Suprapubic skin (tissue), 4 donors: ENCODE measurements at regions not wholly inside any gene's neighbourhood (a gene's known extent, or its start where the extent isn't known, plus 50 kb on each side); places are given as distances from the start of the nearest gene placed in this dataset.

ENCODE experiments used
- DNase-seq, 2 donors: peaks; one replicate each; pipeline ENCODE4 v3.0.0-alpha.2; 2019; ENCODE audit warnings: low spot score in 2 of 2
- H3K27ac ChIP-seq: fragments of 200-600 bp; sonication (generic); one replicate; pipeline ENCODE4 v1.5.1; 2019
- H3K27me3 ChIP-seq: fragments of 200-600 bp; sonication (generic); one replicate; pipeline ENCODE4 v1.5.1; 2019
- H3K36me3 ChIP-seq: fragments of 200-600 bp; sonication (generic); one replicate; pipeline ENCODE4 v1.5.1; 2019
- H3K4me1 ChIP-seq: fragments of 200-600 bp; sonication (generic); one replicate; pipeline ENCODE4 v1.5.1; 2019
- H3K4me3 ChIP-seq: fragments of 200-600 bp; sonication (generic); one replicate; pipeline ENCODE4 v1.5.1; 2019; ENCODE audit warnings: mild to moderate bottlenecking
- H3K9me3 ChIP-seq: fragments of 200-600 bp; sonication (generic); one replicate; pipeline ENCODE4 v1.5.1; 2019
- CTCF ChIP-seq, 2 donors: fragments of 200-600 bp in 1 of 2; fragments of 450-650 bp in 1 of 2; sonication (generic) in 1 of 2; IDR thresholded peaks; one replicate each; pipeline ENCODE4 v1.5.1; 2016 to 2019; ENCODE audit warnings: antibody characterized with exemption in 2 of 2, mild to moderate bottlenecking in 1 of 2, moderate library complexity in 1 of 2
- EP300 ChIP-seq: sonication (generic); formaldehyde crosslinking; IDR thresholded peaks from one replicate; pipeline ENCODE4 v1.6.1; 2017; ENCODE audit warnings: antibody characterized with exemption
- POLR2A ChIP-seq, 2 donors: fragments of 450-650 bp; IDR thresholded peaks; one replicate each; pipeline ENCODE4 v1.6.1; 2017; ENCODE audit warnings: antibody characterized with exemption in 2 of 2, mild to moderate bottlenecking in 2 of 2, moderate library complexity in 2 of 2
- POLR2AphosphoS5 ChIP-seq, 3 donors: sonication (generic); formaldehyde crosslinking; IDR thresholded peaks; one replicate each; pipeline ENCODE4 v1.6.1; 2017; ENCODE audit warnings: antibody characterized with exemption in 3 of 3
- WGBS: methylation state at CpG from one replicate; pipeline ENCODE4 v1.1.5; 2018; 5-methylcytosine and 5-hydroxymethylcytosine counted together

GRCh38 chr11:134545521-134545920 lies 133.5 kb upstream of the B3GAT1 start:
- no peak for DNase-seq
- Histone ChIP-seq H3K27me3 (no peaks in the 10 kb centered on the region), H3K36me3 (no peaks in the 10 kb centered on the region), H3K4me3 (no peak overlapping the region), H3K4me1 (no peaks in the 10 kb centered on the region), H3K9me3 (no peaks in the 10 kb centered on the region), H3K27ac (no peak overlapping the region)
- no peak for TF ChIP-seq CTCF (IDR thresholded peaks at IDR 0.05)
- 85% methylated on average over 5 of the region's 5 CpGs for WGBS

GRCh38 chr11:134544095-134544815 lies 132.2 kb upstream of the B3GAT1 start:
- DNase-seq: no peak
- H3K4me3 ChIP-seq: no peak overlapping the region
- no peaks in the 10 kb centered on the region for H3K9me3 ChIP-seq
- TF ChIP-seq POLR2A (IDR thresholded peaks at IDR 0.05): no peak
- H3K27me3 ChIP-seq: no peaks in the 10 kb centered on the region
- no peaks in the 10 kb centered on the region for H3K4me1 ChIP-seq
- 68% methylated on average over 14 of the region's 14 CpGs for WGBS
- no peaks in the 10 kb centered on the region for H3K36me3 ChIP-seq
- H3K27ac ChIP-seq: no peak overlapping the region

GRCh38 chr11:134543645-134544044 lies 131.6 kb upstream of the B3GAT1 start:
- 91% methylated on average over 4 of the region's 4 CpGs for WGBS
- H3K36me3 ChIP-seq: no peaks in the 10 kb centered on the region
- no peak for DNase-seq

GRCh38 chr11:134543241-134543640 lies 131.2 kb upstream of the B3GAT1 start:
- no peak for DNase-seq
- H3K36me3 ChIP-seq: no peaks in the 10 kb centered on the region
- WGBS: 77% methylated on average over 4 of the region's 4 CpGs

More at GRCh38 chr11:134543645-134544044, 131.6 kb upstream of the B3GAT1 start:
- Histone ChIP-seq H3K9me3 (no peaks in the 10 kb centered on the region), H3K4me3 (no peak overlapping the region), H3K27me3 (peaks cover 4% of the 10 kb centered on the region), H3K27ac (no peak overlapping the region), H3K4me1 (no peaks in the 10 kb centered on the region)
- TF ChIP-seq EP300 (no peak), POLR2A (IDR thresholded peaks at IDR 0.05) (no peak), POLR2AphosphoS5 (IDR thresholded peaks at IDR 0.05) (no peak), CTCF (IDR thresholded peaks at IDR 0.05) (no peak)

GRCh38 chr11:134542401-134543165 lies 130.5 kb upstream of the B3GAT1 start:
- DNase-seq: no peak
- no peaks in the 10 kb centered on the region for H3K36me3 ChIP-seq
- no peak overlapping the region for H3K27ac ChIP-seq
- TF ChIP-seq CTCF (IDR thresholded peaks at IDR 0.05) (no peak), POLR2AphosphoS5 (IDR thresholded peaks at IDR 0.05) (no peak), POLR2A (IDR thresholded peaks at IDR 0.05) (no peak), EP300 (no peak)
- no peak overlapping the region for H3K4me3 ChIP-seq
- 62% methylated on average over 10 of the region's 10 CpGs for WGBS
- peaks cover 5% of the 10 kb centered on the region for H3K27me3 ChIP-seq
- no peaks in the 10 kb centered on the region for H3K4me1 ChIP-seq
- no peaks in the 10 kb centered on the region for H3K9me3 ChIP-seq

More at GRCh38 chr11:134543241-134543640, 131.2 kb upstream of the B3GAT1 start:
- TF ChIP-seq CTCF (IDR thresholded peaks at IDR 0.05) (no peak), EP300 (no peak)
- H3K27me3 ChIP-seq: peaks cover 5% of the 10 kb centered on the region
- H3K4me3 ChIP-seq: no peak overlapping the region
- H3K9me3 ChIP-seq: no peaks in the 10 kb centered on the region
- H3K27ac ChIP-seq: no peak overlapping the region
- H3K4me1 ChIP-seq: no peaks in the 10 kb centered on the region
